Left lung (tissue), 4 donors: ENCODE measurements at regions not wholly inside any gene's neighbourhood (a gene's known extent, or its start where the extent isn't known, plus 50 kb on each side); places are given as distances from the start of the nearest gene placed in this dataset.

Experiments
- ATAC-seq: fragments of 200-7000 bp; cut with Tn5 transposase; one replicate; pipeline ENCODE4 v1.9.1; 2020; ENCODE audit warnings: moderate library complexity
- DNase-seq, 4 donors: peaks; one replicate each; pipeline ENCODE4 v3.0.0-alpha.2; 2013 to 2020
- H3K27ac ChIP-seq, 2 donors: fragments of 200-600 bp; sonication (generic) in 1 of 2; one replicate each; pipeline versions ENCODE4 v1.5.0 to v1.8.0; 2020 to 2021
- H3K27me3 ChIP-seq, 2 donors: fragments of 200-600 bp; sonication (generic) in 1 of 2; one replicate each; pipeline versions ENCODE4 v1.5.0 to v1.8.0; 2020 to 2021
- H3K36me3 ChIP-seq, 2 donors: fragments of 200-600 bp; sonication (generic) in 1 of 2; one replicate each; pipeline versions ENCODE4 v1.5.0 to v1.8.0; 2020 to 2021
- H3K4me1 ChIP-seq, 2 donors: fragments of 200-600 bp; one replicate each; pipeline ENCODE4 v1.8.0; 2021
- H3K4me3 ChIP-seq, 2 donors: fragments of 200-600 bp; sonication (generic) in 1 of 2; one replicate each; pipeline versions ENCODE4 v1.5.0 to v1.8.0; 2020 to 2021; ENCODE audit warnings: mild to moderate bottlenecking in 1 of 2
- H3K9me3 ChIP-seq, 2 donors: fragments of 200-600 bp; sonication (generic) in 1 of 2; one replicate each; pipeline versions ENCODE4 v1.5.0 to v1.8.0; 2020 to 2021
- CTCF ChIP-seq, 2 donors: fragments of 200-600 bp; sonication (generic) in 1 of 2; IDR thresholded peaks; one replicate each; pipeline versions ENCODE4 v1.5.0 to v1.8.0; 2021; ENCODE audit warnings: antibody characterized with exemption in 2 of 2
- intact Hi-C, 2 donors: fragments of 100-400 bp; cut with DNase I; formaldehyde crosslinking; loops; one replicate each; pipeline versions ENCODE4 v1.11.2 to v1.14.2; 2022
- donor health status: DM: no; HTN: yes; CAD: no.
- donor health status: DM: no; HTN: no; CAD: no.

- DNase-seq = no peak
- intact Hi-C loops = no loop called here
- Histone ChIP-seq H3K4me1 (no peaks in the 10 kb centered on the region), H3K27ac (no peak overlapping the region), H3K9me3 (no peaks in the 10 kb centered on the region), H3K36me3 (no peaks in the 10 kb centered on the region), H3K4me3 (no peak overlapping the region), H3K27me3 (no peaks in the 10 kb centered on the region)
- no peak for ATAC-seq
- no peak for TF ChIP-seq CTCF (IDR thresholded peaks at IDR 0.05)
Measured at GRCh38 chrX:22542641-22543040, 269.9 kb downstream of the CBLL2 start.

- H3K27me3 ChIP-seq = no peaks in the 10 kb centered on the region
- no peak overlapping the region for H3K27ac ChIP-seq
- H3K36me3 ChIP-seq = no peaks in the 10 kb centered on the region
- ATAC-seq = no peak
- TF ChIP-seq CTCF (IDR thresholded peaks at IDR 0.05) = no peak
- intact Hi-C loops = no loop called here
- DNase-seq = no peak
- no peaks in the 10 kb centered on the region for H3K9me3 ChIP-seq
- H3K4me3 ChIP-seq = no peak overlapping the region
- H3K4me1 ChIP-seq = no peaks in the 10 kb centered on the region
Measured at GRCh38 chrX:22559506-22559905, 286.8 kb downstream of the CBLL2 start.

GRCh38 chrX:22575161-22575845, 302.6 kb downstream of the CBLL2 start:
- DNase-seq (no peak), ATAC-seq (no peak)
- intact Hi-C loops = no loop called here
- H3K9me3 ChIP-seq = no peaks in the 10 kb centered on the region
- H3K4me3 ChIP-seq = no peak overlapping the region
- H3K27me3 ChIP-seq = no peaks in the 10 kb centered on the region
- no peaks in the 10 kb centered on the region for H3K4me1 ChIP-seq
- TF ChIP-seq CTCF (IDR thresholded peaks at IDR 0.05) = no peak
- H3K27ac ChIP-seq = no peak overlapping the region
- no peaks in the 10 kb centered on the region for H3K36me3 ChIP-seq

- Histone ChIP-seq H3K4me1 (no peaks in the 10 kb centered on the region), H3K27me3 (no peaks in the 10 kb centered on the region), H3K9me3 (no peaks in the 10 kb centered on the region), H3K36me3 (no peaks in the 10 kb centered on the region), H3K27ac (no peak overlapping the region), H3K4me3 (no peak overlapping the region)
- TF ChIP-seq CTCF (IDR thresholded peaks at IDR 0.05) = no peak
- DNase-seq = no peak
- ATAC-seq = no peak
- intact Hi-C loops = no loop called here
Measured at GRCh38 chrX:22577181-22577580, 304.5 kb downstream of the CBLL2 start.

- no peak for TF ChIP-seq CTCF (IDR thresholded peaks at IDR 0.05)
- Histone ChIP-seq H3K27me3 (no peaks in the 10 kb centered on the region), H3K27ac (no peak overlapping the region), H3K36me3 (no peaks in the 10 kb centered on the region), H3K4me3 (no peak overlapping the region), H3K4me1 (no peaks in the 10 kb centered on the region), H3K9me3 (no peaks in the 10 kb centered on the region)
- no peak for DNase-seq
- no peak for ATAC-seq
- intact Hi-C loops = no loop called here
Measured at GRCh38 chrX:22585831-22586230, 313.1 kb downstream of the CBLL2 start.
